B cell (primary cell): ENCODE measurements at regions not wholly inside any gene's neighbourhood (a gene's known extent, or its start where the extent isn't known, plus 50 kb on each side); places are given as distances from the start of the nearest gene placed in this dataset.

Experiments used
- ATAC-seq: fragments of 200-7000 bp; cut with Tn5 transposase; one replicate; pipeline ENCODE4 v1.10.0; 2021; ENCODE audit warnings: low read depth, mild to moderate bottlenecking, moderate number of reproducible peaks, moderate library complexity
- CTCF ChIA-PET: fragments of 350-600 bp; sonication (Branson Sonifier 250); formaldehyde crosslinking; loops from one replicate; lab custom pipeline; 2021; ENCODE audit warnings: antibody characterized with exemption, inconsistent platforms; lab: Charles Lee
- POLR2A ChIA-PET: fragments of 350-600 bp; sonication (Branson Sonifier 250); formaldehyde crosslinking; loops from one replicate; lab custom pipeline; 2021; ENCODE audit warnings: antibody characterized with exemption; lab: Charles Lee
- DNase-seq: peaks from one replicate; pipeline ENCODE4 v3.0.0; 2013
- H2AFZ ChIP-seq: 2 replicates; pipeline ENCODE4 v1.6.1; 2012; ENCODE audit warnings: mild to moderate bottlenecking, low read depth, low read length; ENCODE audit not compliant: insufficient read depth, poor library complexity, severe bottlenecking
- H3K27ac ChIP-seq, 2 donors: 1 replicate in 1 of 2; 2 replicates in 1 of 2; pipeline ENCODE4 v1.5.1; 2012 to 2013; ENCODE audit warnings: low read length in 2 of 2, mild to moderate bottlenecking in 2 of 2, moderate library complexity in 1 of 2
- H3K27me3 ChIP-seq, 4 experiments: fragments of 200-600 bp in 1 of 4; sonication (generic) in 1 of 4; replicated peaks in 1 of 4; 1 replicate in 2 of 4; 2 replicates in 2 of 4; pipeline versions ENCODE4 v1.6.1 to v1.7.0; 2013 to 2016; ENCODE audit warnings: low read length in 3 of 4, mild to moderate bottlenecking in 2 of 4, mixed read lengths in 1 of 4, moderate library complexity in 1 of 4; ENCODE audit not compliant: insufficient read depth in 4 of 4, control insufficient read depth in 3 of 4; ENCODE audit errors: control extremely low read depth in 1 of 4
- H3K36me3 ChIP-seq, 2 experiments: replicated peaks in 1 of 2; 1 replicate in 1 of 2; 2 replicates in 1 of 2; pipeline versions ENCODE4 v1.6.1 to v1.7.1; 2013; ENCODE audit warnings: low read length in 1 of 2; ENCODE audit not compliant: insufficient read depth in 2 of 2, control insufficient read depth in 1 of 2; ENCODE audit errors: control extremely low read depth in 1 of 2, extremely low read depth in 1 of 2
- H3K4me1 ChIP-seq, 2 donors: fragments of 200-600 bp in 1 of 2; sonication (generic) in 1 of 2; 1 replicate in 1 of 2; 2 replicates in 1 of 2; pipeline versions ENCODE4 v1.5.1 to v1.6.1; 2013 to 2017; ENCODE audit warnings: low read length in 2 of 2; ENCODE audit not compliant: control insufficient read depth in 2 of 2, insufficient read depth in 2 of 2
- H3K4me2 ChIP-seq: replicated peaks from 2 replicates; pipeline ENCODE3; 2012; ENCODE audit warnings: mild to moderate bottlenecking, low read depth, low read length; ENCODE audit not compliant: poor library complexity, severe bottlenecking
- H3K4me3 ChIP-seq, 5 experiments: fragments of 200-600 bp in 1 of 5; sonication (generic) in 1 of 5; 1 replicate in 3 of 5; 2 replicates in 2 of 5; pipeline versions ENCODE4 v1.5.1 to v1.7.0; 2011 to 2016; ENCODE audit warnings: low read length in 4 of 5, mild to moderate bottlenecking in 4 of 5, low read depth in 2 of 5, control low read depth in 1 of 5, moderate library complexity in 1 of 5; ENCODE audit not compliant: insufficient read depth in 1 of 5; ENCODE audit errors: control extremely low read depth in 1 of 5, extremely low read depth in 1 of 5
- H3K79me2 ChIP-seq: fragments of 200-600 bp; sonication (generic); one replicate; pipeline ENCODE4 v1.6.0; 2016; ENCODE audit warnings: low read length; ENCODE audit not compliant: control insufficient read depth, insufficient read depth
- H3K9ac ChIP-seq: fragments of 200-600 bp; sonication (generic); 2 replicates; pipeline ENCODE4 v1.6.1; 2017; ENCODE audit warnings: mild to moderate bottlenecking, low read length, moderate library complexity
- H3K9me3 ChIP-seq, 3 donors: one replicate each; pipeline versions ENCODE4 v1.6.1 to v1.7.1; 2013; ENCODE audit warnings: low read length in 2 of 3; ENCODE audit not compliant: control insufficient read depth in 2 of 3, insufficient read depth in 1 of 3; ENCODE audit errors: control extremely low read depth in 1 of 3
- H4K20me1 ChIP-seq: 2 replicates; pipeline ENCODE4 v1.6.0; 2012; ENCODE audit warnings: mild to moderate bottlenecking, low read length; ENCODE audit not compliant: insufficient read depth, control insufficient read depth, poor library complexity, severe bottlenecking
- H3K27ac Mint-ChIP-seq: one replicate; pipeline ENCODE4 v1.8.0; 2021; ENCODE audit warnings: mixed read lengths
- H3K27me3 Mint-ChIP-seq: one replicate; pipeline ENCODE4 v1.8.0; 2021; ENCODE audit warnings: mixed read lengths
- H3K4me1 Mint-ChIP-seq: one replicate; pipeline ENCODE4 v1.8.0; 2021; ENCODE audit warnings: mixed read lengths
- H3K4me3 Mint-ChIP-seq: one replicate; pipeline ENCODE4 v1.8.0; 2021; ENCODE audit warnings: mixed read lengths
- H3K9me3 Mint-ChIP-seq: one replicate; pipeline ENCODE4 v1.8.0; 2022; ENCODE audit warnings: mixed read lengths; ENCODE audit not compliant: insufficient read depth
- CTCF ChIP-seq: fragments of 200-600 bp; IDR thresholded peaks from one replicate; pipeline ENCODE4 v1.8.0; 2022; ENCODE audit warnings: antibody characterized with exemption, mild to moderate bottlenecking
- EZH2 ChIP-seq: IDR thresholded peaks from 2 replicates; pipeline ENCODE4 v1.6.1; 2012; ENCODE audit warnings: borderline replicate concordance, low read depth, mild to moderate bottlenecking, moderate library complexity, low read length; ENCODE audit not compliant: insufficient read depth, poor library complexity, severe bottlenecking
- WGBS: methylation state at CpG from one replicate; pipeline ENCODE4 v1.1.5; 2013; ENCODE audit warnings: missing lambda C conversion rate; ENCODE audit not compliant: insufficient coverage; 5-methylcytosine and 5-hydroxymethylcytosine counted together
- intact Hi-C: fragments of 100-400 bp; cut with micrococcal nuclease; formaldehyde crosslinking; loops from one replicate; pipeline ENCODE4 v1.10.0; 2022

- no CpG with 5 or more reads among the region's 4 CpGs for WGBS
- Histone ChIP-seq H3K36me3 (no peaks in the 10 kb centered on the region), H3K4me1 (no peaks in the 10 kb centered on the region), H3K27ac (no peak overlapping the region), H3K9me3 (no peaks in the 10 kb centered on the region), H4K20me1 (no peaks in the 10 kb centered on the region), H2AFZ (no peak overlapping the region), H3K79me2 (no peaks in the 10 kb centered on the region), H3K4me2 (no peak overlapping the region), H3K9ac (no peak overlapping the region), H3K27me3 (no peaks in the 10 kb centered on the region), H3K4me3 (no peak overlapping the region)
- Mint-ChIP-seq H3K27me3 (no peaks in the 10 kb centered on the region), H3K4me3 (no peak overlapping the region), H3K9me3 (no peaks in the 10 kb centered on the region), H3K27ac (no peak overlapping the region), H3K4me1 (no peaks in the 10 kb centered on the region)
- intact Hi-C loops = no loop called here
- DNase-seq (no peak), ATAC-seq (no peak)
- TF ChIP-seq CTCF (no peak), EZH2 (no peak)
- CTCF ChIA-PET = no interaction called here
- POLR2A ChIA-PET = no interaction called here
These were observed 224.9 kb upstream of the HHIP start for GRCh38 chr4:144421056-144421455.

DNA sequence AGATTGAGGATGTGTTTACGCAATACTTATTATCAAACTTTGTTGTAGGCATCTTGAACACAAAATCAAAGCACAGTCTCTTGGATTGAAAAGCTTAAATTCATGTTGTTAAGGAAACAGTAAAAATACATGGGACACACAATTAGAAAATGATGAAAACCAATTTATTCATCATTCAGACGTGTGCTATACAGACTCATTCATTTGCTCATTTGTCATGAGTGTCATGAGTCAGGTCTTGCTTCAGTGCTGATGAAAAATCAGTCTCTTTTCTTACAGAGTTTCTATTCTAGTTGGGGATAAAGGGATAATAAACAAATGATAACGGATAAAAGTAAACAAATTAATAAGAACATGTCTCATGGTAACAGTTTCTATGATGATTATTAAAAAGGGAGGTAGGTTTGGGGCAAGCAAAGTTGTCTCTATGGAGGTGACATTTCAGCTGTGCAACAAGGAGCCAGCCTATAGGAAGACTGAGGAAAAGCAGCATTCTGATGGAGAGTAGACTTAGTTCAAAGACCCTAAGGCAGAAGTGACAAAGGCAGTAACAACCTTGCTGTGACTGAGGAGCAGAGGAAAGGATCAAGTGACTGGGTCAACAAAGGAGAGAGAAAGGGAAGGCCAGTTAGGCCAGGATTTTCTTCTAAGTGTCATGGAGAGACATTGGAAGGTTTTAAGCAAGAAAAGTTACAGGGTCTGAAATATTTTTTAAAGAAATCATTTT, 224.0 kb upstream of the HHIP start:
- no peak overlapping the region for H3K27ac ChIP-seq
- H3K27me3 Mint-ChIP-seq = no peaks in the 10 kb centered on the region

More for the DNA sequence above, 224.0 kb upstream of the HHIP start:
- DNase-seq = no peak
- ATAC-seq = no peak
- no peak overlapping the region for H3K27ac Mint-ChIP-seq
- TF ChIP-seq CTCF (no peak), EZH2 (no peak)
- Histone ChIP-seq H4K20me1 (no peaks in the 10 kb centered on the region), H3K9ac (no peak overlapping the region), H3K79me2 (no peaks in the 10 kb centered on the region), H3K4me2 (no peak overlapping the region), H2AFZ (no peak overlapping the region), H3K27me3 (no peaks in the 10 kb centered on the region), H3K4me3 (no peak overlapping the region), H3K36me3 (no peaks in the 10 kb centered on the region), H3K4me1 (no peaks in the 10 kb centered on the region), H3K9me3 (no peaks in the 10 kb centered on the region)
- no peaks in the 10 kb centered on the region for H3K4me1 Mint-ChIP-seq
- no CpG with 5 or more reads among the region's 3 CpGs for WGBS
- intact Hi-C loops = no loop called here
- H3K9me3 Mint-ChIP-seq = no peaks in the 10 kb centered on the region
- ChIA-PET POLR2A (no interaction called here), CTCF (no interaction called here)
- no peak overlapping the region for H3K4me3 Mint-ChIP-seq
